ENCODE measurements at regions not wholly inside any gene's neighbourhood (a gene's known extent, or its start where the extent isn't known, plus 50 kb on each side); places are given as distances from the start of the nearest gene placed in this dataset.

GRCh38 chr10:120400601-120401000, 56.4 kb upstream of the PLPP4 start:
- no peak for DNase-seq (ENCODE audit: extremely low spot score)
- ChIA-PET POLR2A (no interaction called here), CTCF (interaction anchor here (0.7 kb wide), 1 partner anchor 28 kb away, joined by 3 read pairs; no protein-coding TSS in a partner anchor)
- TF ChIP-seq FOXM1 (IDR thresholded peaks at IDR 0.05; ENCODE audit: borderline replicate concordance): no peak
- TF ChIP-seq ARNT (IDR thresholded peaks at IDR 0.05): no peak
- TF ChIP-seq NFRKB (IDR thresholded peaks at IDR 0.05): no peak
- no peak for TF ChIP-seq LEF1 (IDR thresholded peaks at IDR 0.05; ENCODE audit: borderline replicate concordance)
- TF ChIP-seq FOXA1 (IDR thresholded peaks at IDR 0.05): no peak
- TF ChIP-seq ZNF384 (IDR thresholded peaks at IDR 0.05): no peak
- TF ChIP-seq BHLHE40 (IDR thresholded peaks at IDR 0.05; ENCODE audit: borderline replicate concordance): no peak
- no peak for TF ChIP-seq SP1 (IDR thresholded peaks at IDR 0.05)
- no peak for TF ChIP-seq SUZ12 (IDR thresholded peaks at IDR 0.05)
- no peak for TF ChIP-seq HDGF (IDR thresholded peaks at IDR 0.05; ENCODE audit: borderline replicate concordance)
- TF ChIP-seq, protein P1, sequence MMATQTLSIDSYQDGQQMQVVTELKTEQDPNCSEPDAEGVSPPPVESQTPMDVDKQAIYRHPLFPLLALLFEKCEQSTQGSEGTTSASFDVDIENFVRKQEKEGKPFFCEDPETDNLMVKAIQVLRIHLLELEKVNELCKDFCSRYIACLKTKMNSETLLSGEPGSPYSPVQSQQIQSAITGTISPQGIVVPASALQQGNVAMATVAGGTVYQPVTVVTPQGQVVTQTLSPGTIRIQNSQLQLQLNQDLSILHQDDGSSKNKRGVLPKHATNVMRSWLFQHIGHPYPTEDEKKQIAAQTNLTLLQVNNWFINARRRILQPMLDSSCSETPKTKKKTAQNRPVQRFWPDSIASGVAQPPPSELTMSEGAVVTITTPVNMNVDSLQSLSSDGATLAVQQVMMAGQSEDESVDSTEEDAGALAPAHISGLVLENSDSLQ (IDR thresholded peaks at IDR 0.05): no peak
- TF ChIP-seq TARDBP (IDR thresholded peaks at IDR 0.05): no peak
- no peak for TF ChIP-seq ELF4 (IDR thresholded peaks at IDR 0.05)
- TF ChIP-seq L3MBTL2 (conservative IDR thresholded peaks at IDR 0.05): no peak
- TF ChIP-seq CTBP1 (IDR thresholded peaks at IDR 0.05; ENCODE audit: borderline replicate concordance): no peak
- no peak for TF ChIP-seq FOXK2 (IDR thresholded peaks at IDR 0.05)

DNA sequence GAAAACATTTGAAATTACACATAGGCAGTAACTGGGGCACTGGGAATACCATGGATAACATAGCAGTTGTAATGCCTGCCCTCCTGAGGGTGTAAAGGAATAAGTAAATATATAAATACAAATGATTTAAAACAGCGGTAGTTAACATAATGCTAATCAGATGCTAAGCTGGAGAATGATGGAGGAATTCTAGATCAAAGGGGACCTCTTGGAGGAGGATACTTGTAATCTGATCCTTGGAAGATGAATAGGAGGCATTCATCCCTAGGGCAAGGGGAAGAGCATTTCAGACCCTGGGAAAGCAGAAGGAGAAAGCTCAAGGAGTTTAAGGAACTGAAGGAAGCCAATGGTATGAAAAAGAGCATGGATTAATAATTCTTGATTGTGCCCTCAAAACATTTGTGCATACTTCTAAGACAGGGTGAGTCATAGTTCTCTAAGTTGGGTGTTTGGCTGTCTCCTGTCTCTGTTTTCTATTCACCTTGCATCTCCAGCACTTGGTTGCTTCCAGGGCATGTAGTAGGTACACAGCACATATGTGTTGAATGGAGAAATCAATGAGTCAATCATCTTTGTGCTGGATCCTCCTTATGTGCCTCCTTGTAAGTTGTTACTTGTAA, 54.8 kb upstream of the PLPP4 start:
- CTCF ChIA-PET: no interaction called here
- POLR2A ChIA-PET: no interaction called here
- no peak for DNase-seq (ENCODE audit: extremely low spot score)
- TF ChIP-seq FOXK2 (IDR thresholded peaks at IDR 0.05) (no peak), LEF1 (IDR thresholded peaks at IDR 0.05; ENCODE audit: borderline replicate concordance) (no peak)

DNA sequence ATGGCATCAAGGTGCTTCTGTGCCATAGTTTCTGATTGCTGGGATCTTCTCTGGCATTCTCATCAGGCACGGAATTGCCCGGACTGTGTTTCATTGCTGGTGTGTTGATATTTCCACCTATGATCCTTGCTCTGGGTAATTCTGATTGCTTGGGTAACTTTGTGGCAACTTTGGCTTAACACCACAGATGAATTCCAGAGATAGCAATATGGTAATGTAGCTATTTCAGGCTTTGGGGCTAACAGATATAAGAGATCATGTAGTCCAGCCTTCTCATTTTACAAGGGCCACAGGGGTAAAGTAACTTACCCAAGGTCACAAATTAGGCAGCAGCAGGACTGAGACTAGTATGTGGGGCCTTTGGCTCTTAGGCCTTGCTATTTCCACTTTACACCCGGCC, 53.9 kb upstream of the PLPP4 start:
- POLR2A ChIA-PET: no interaction called here
- no peak for TF ChIP-seq CTBP1 (IDR thresholded peaks at IDR 0.05; ENCODE audit: borderline replicate concordance)
- TF ChIP-seq BHLHE40 (IDR thresholded peaks at IDR 0.05; ENCODE audit: borderline replicate concordance): no peak
- TF ChIP-seq HDGF (IDR thresholded peaks at IDR 0.05; ENCODE audit: borderline replicate concordance): no peak
- TF ChIP-seq FOXK2 (IDR thresholded peaks at IDR 0.05): no peak
- TF ChIP-seq FOXA1 (IDR thresholded peaks at IDR 0.05): no peak
- TF ChIP-seq, protein P1 (IDR thresholded peaks at IDR 0.05): no peak
- no peak for TF ChIP-seq ZNF384 (IDR thresholded peaks at IDR 0.05)
- no peak for TF ChIP-seq LEF1 (IDR thresholded peaks at IDR 0.05; ENCODE audit: borderline replicate concordance)
- no peak for TF ChIP-seq ARNT (IDR thresholded peaks at IDR 0.05)
- no peak for TF ChIP-seq FOXM1 (IDR thresholded peaks at IDR 0.05; ENCODE audit: borderline replicate concordance)
- no peak for TF ChIP-seq L3MBTL2 (conservative IDR thresholded peaks at IDR 0.05)
- TF ChIP-seq NFRKB (IDR thresholded peaks at IDR 0.05): no peak
- TF ChIP-seq ELF4 (IDR thresholded peaks at IDR 0.05): no peak
- TF ChIP-seq SUZ12 (IDR thresholded peaks at IDR 0.05): no peak
- no peak for TF ChIP-seq TARDBP (IDR thresholded peaks at IDR 0.05)
- no peak for TF ChIP-seq SP1 (IDR thresholded peaks at IDR 0.05)

GRCh38 chr10:120406376-120406775, 50.7 kb upstream of the PLPP4 start:
- TF ChIP-seq L3MBTL2 (conservative IDR thresholded peaks at IDR 0.05) (no peak), SP1 (IDR thresholded peaks at IDR 0.05) (no peak), FOXM1 (IDR thresholded peaks at IDR 0.05; ENCODE audit: borderline replicate concordance) (no peak), ZNF384 (IDR thresholded peaks at IDR 0.05) (no peak), TARDBP (IDR thresholded peaks at IDR 0.05) (no peak), LEF1 (IDR thresholded peaks at IDR 0.05; ENCODE audit: borderline replicate concordance) (no peak)
- DNase-seq (ENCODE audit: extremely low spot score): no peak
- CTCF ChIA-PET: no interaction called here
- POLR2A ChIA-PET: no interaction called here

More for the DNA sequence above, 53.9 kb upstream of the PLPP4 start:
- no peak for DNase-seq (ENCODE audit: extremely low spot score)
- CTCF ChIA-PET: no interaction called here
